Panc1 (cell line): ENCODE measurements at regions not wholly inside any gene's neighbourhood (a gene's known extent, or its start where the extent isn't known, plus 50 kb on each side); places are given as distances from the start of the nearest gene placed in this dataset.

Source experiments
- POLR2AphosphoS5 ChIP-seq: IDR thresholded peaks from 2 replicates; pipeline ENCODE4 v1.6.1; 2012; ENCODE audit warnings: mild to moderate bottlenecking, low read depth, low read length, moderate library complexity
- SIN3A ChIP-seq: IDR thresholded peaks from 2 replicates; pipeline ENCODE4 v1.6.1; 2012; ENCODE audit warnings: low read depth, mild to moderate bottlenecking, low read length, moderate library complexity, borderline replicate concordance; ENCODE audit not compliant: insufficient read depth
- TCF7L2 ChIP-seq: IDR thresholded peaks from 2 replicates; pipeline ENCODE4 v1.6.1; 2011; ENCODE audit warnings: mild to moderate bottlenecking, low read depth, low read length, inconsistent platforms
- TF ChIP-seq, protein P1 (sequence below): fragments of 450-650 bp; IDR thresholded peaks from 2 replicates; pipeline ENCODE4 v1.5.1; 2017; ENCODE audit warnings: mild to moderate bottlenecking
- TF ChIP-seq, protein P2 (sequence below), 2 experiments: IDR thresholded peaks; 2 replicates each; pipeline ENCODE4 v1.6.1; 2011 to 2012; ENCODE audit warnings: low read depth in 2 of 2, control low read depth in 1 of 2, low read length in 1 of 2, mild to moderate bottlenecking in 1 of 2, moderate library complexity in 1 of 2; ENCODE audit not compliant: insufficient read depth in 1 of 2

- TF ChIP-seq, protein P1, sequence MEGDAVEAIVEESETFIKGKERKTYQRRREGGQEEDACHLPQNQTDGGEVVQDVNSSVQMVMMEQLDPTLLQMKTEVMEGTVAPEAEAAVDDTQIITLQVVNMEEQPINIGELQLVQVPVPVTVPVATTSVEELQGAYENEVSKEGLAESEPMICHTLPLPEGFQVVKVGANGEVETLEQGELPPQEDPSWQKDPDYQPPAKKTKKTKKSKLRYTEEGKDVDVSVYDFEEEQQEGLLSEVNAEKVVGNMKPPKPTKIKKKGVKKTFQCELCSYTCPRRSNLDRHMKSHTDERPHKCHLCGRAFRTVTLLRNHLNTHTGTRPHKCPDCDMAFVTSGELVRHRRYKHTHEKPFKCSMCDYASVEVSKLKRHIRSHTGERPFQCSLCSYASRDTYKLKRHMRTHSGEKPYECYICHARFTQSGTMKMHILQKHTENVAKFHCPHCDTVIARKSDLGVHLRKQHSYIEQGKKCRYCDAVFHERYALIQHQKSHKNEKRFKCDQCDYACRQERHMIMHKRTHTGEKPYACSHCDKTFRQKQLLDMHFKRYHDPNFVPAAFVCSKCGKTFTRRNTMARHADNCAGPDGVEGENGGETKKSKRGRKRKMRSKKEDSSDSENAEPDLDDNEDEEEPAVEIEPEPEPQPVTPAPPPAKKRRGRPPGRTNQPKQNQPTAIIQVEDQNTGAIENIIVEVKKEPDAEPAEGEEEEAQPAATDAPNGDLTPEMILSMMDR, result no peak
- no peak for TF ChIP-seq POLR2AphosphoS5
- no peak for TF ChIP-seq TCF7L2
- TF ChIP-seq, protein P2, sequence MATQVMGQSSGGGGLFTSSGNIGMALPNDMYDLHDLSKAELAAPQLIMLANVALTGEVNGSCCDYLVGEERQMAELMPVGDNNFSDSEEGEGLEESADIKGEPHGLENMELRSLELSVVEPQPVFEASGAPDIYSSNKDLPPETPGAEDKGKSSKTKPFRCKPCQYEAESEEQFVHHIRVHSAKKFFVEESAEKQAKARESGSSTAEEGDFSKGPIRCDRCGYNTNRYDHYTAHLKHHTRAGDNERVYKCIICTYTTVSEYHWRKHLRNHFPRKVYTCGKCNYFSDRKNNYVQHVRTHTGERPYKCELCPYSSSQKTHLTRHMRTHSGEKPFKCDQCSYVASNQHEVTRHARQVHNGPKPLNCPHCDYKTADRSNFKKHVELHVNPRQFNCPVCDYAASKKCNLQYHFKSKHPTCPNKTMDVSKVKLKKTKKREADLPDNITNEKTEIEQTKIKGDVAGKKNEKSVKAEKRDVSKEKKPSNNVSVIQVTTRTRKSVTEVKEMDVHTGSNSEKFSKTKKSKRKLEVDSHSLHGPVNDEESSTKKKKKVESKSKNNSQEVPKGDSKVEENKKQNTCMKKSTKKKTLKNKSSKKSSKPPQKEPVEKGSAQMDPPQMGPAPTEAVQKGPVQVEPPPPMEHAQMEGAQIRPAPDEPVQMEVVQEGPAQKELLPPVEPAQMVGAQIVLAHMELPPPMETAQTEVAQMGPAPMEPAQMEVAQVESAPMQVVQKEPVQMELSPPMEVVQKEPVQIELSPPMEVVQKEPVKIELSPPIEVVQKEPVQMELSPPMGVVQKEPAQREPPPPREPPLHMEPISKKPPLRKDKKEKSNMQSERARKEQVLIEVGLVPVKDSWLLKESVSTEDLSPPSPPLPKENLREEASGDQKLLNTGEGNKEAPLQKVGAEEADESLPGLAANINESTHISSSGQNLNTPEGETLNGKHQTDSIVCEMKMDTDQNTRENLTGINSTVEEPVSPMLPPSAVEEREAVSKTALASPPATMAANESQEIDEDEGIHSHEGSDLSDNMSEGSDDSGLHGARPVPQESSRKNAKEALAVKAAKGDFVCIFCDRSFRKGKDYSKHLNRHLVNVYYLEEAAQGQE (IDR thresholded peaks at IDR 0.05; ENCODE audit: insufficient read depth in 1 of 2, low read depth in 2 of 2, low read length in 1 of 2), result no peak
- TF ChIP-seq SIN3A, result no peak
These were observed 1278.2 kb downstream of the CDH12 start for GRCh38 chr5:21574961-21575360.
